Cardiac muscle cell (in vitro differentiated cells and primary cell): ENCODE measurements at regions not wholly inside any gene's neighbourhood (a gene's known extent, or its start where the extent isn't known, plus 50 kb on each side); places are given as distances from the start of the nearest gene placed in this dataset.

Source experiments
- DNase-seq, 2 donors: peaks; one replicate each; pipeline versions ENCODE4 v3.0.0 to v3.0.0-alpha.2; 2010 to 2017; ENCODE audit warnings: low read depth in 1 of 2, low spot score in 1 of 2
- H3K27ac ChIP-seq: fragments of 200-600 bp; sonication (generic); 2 replicates; pipeline ENCODE4 v1.5.1; 2016
- H3K27me3 ChIP-seq: fragments of 200-600 bp; sonication (generic); 2 replicates; pipeline ENCODE4 v1.6.0; 2016; ENCODE audit warnings: control low read depth
- H3K36me3 ChIP-seq: fragments of 200-600 bp; sonication (generic); 2 replicates; pipeline ENCODE4 v1.5.1; 2016; ENCODE audit warnings: control low read depth
- H3K4me1 ChIP-seq: fragments of 200-600 bp; sonication (generic); 2 replicates; pipeline ENCODE4 v1.8.1; 2017; ENCODE audit warnings: low read depth, mild to moderate bottlenecking, mixed run types
- H3K4me3 ChIP-seq: fragments of 200-600 bp; sonication (generic); 2 replicates; pipeline ENCODE4 v1.5.1; 2016; ENCODE audit warnings: mild to moderate bottlenecking
- H3K9me3 ChIP-seq: fragments of 200-600 bp; sonication (generic); 2 replicates; pipeline ENCODE4 v1.5.1; 2017; ENCODE audit warnings: low read depth, mild to moderate bottlenecking, control low read depth
- CTCF ChIP-seq: IDR thresholded peaks from 2 replicates; pipeline ENCODE4 v1.5.1; 2012; ENCODE audit warnings: low read depth, mild to moderate bottlenecking, low read length

- no peak for DNase-seq
- H3K4me1 ChIP-seq = no peaks in the 10 kb centered on the region
- no peaks in the 10 kb centered on the region for H3K27me3 ChIP-seq
- H3K9me3 ChIP-seq = peaks cover 4% of the 10 kb centered on the region
- no peak for TF ChIP-seq CTCF
- no peaks in the 10 kb centered on the region for H3K36me3 ChIP-seq
- no peak overlapping the region for H3K4me3 ChIP-seq
- H3K27ac ChIP-seq = no peak overlapping the region
Observed at GRCh38 chr1:4147509-4147908, 247.4 kb upstream of the C1orf174 start.

- Histone ChIP-seq H3K36me3 (no peaks in the 10 kb centered on the region), H3K9me3 (peaks cover 4% of the 10 kb centered on the region), H3K27me3 (no peaks in the 10 kb centered on the region), H3K27ac (no peak overlapping the region), H3K4me3 (no peak overlapping the region), H3K4me1 (no peaks in the 10 kb centered on the region)
- TF ChIP-seq CTCF = no peak
- DNase-seq = no peak
Observed at GRCh38 chr1:4149281-4149680, 249.2 kb upstream of the C1orf174 start.

GRCh38 chr1:4149831-4150230 is 249.8 kb upstream of the C1orf174 start:
- peaks cover 4% of the 10 kb centered on the region for H3K9me3 ChIP-seq
- no peaks in the 10 kb centered on the region for H3K27me3 ChIP-seq
- TF ChIP-seq CTCF = no peak
- H3K27ac ChIP-seq = no peak overlapping the region
- no peak for DNase-seq
- H3K4me1 ChIP-seq = no peaks in the 10 kb centered on the region
- no peak overlapping the region for H3K4me3 ChIP-seq
- H3K36me3 ChIP-seq = no peaks in the 10 kb centered on the region

- no peaks in the 10 kb centered on the region for H3K36me3 ChIP-seq
- H3K27ac ChIP-seq = no peak overlapping the region
- TF ChIP-seq CTCF = no peak
- peaks cover 4% of the 10 kb centered on the region for H3K9me3 ChIP-seq
- no peak for DNase-seq
- no peak overlapping the region for H3K4me3 ChIP-seq
- no peaks in the 10 kb centered on the region for H3K27me3 ChIP-seq
- no peaks in the 10 kb centered on the region for H3K4me1 ChIP-seq
Observed at GRCh38 chr1:4150262-4150661, 250.2 kb upstream of the C1orf174 start.

- H3K36me3 ChIP-seq = no peaks in the 10 kb centered on the region
- H3K27ac ChIP-seq = no peak overlapping the region
- peaks cover 4% of the 10 kb centered on the region for H3K9me3 ChIP-seq
- H3K4me1 ChIP-seq = no peaks in the 10 kb centered on the region
- H3K27me3 ChIP-seq = no peaks in the 10 kb centered on the region
- no peak for DNase-seq
- no peak overlapping the region for H3K4me3 ChIP-seq
- TF ChIP-seq CTCF = no peak
Observed at GRCh38 chr1:4152266-4152665, 252.2 kb upstream of the C1orf174 start.

- Histone ChIP-seq H3K27me3 (no peaks in the 10 kb centered on the region), H3K4me1 (no peaks in the 10 kb centered on the region), H3K36me3 (no peaks in the 10 kb centered on the region), H3K4me3 (no peak overlapping the region), H3K9me3 (peaks cover 4% of the 10 kb centered on the region), H3K27ac (no peak overlapping the region)
- TF ChIP-seq CTCF = no peak
- no peak for DNase-seq
Observed at GRCh38 chr1:4153571-4153970, 253.5 kb upstream of the C1orf174 start.
